HFFc6 (cell line): ENCODE measurements at regions not wholly inside any gene's neighbourhood (a gene's known extent, or its start where the extent isn't known, plus 50 kb on each side); places are given as distances from the start of the nearest gene placed in this dataset.
A peak's percentile ranks its signal among the peaks of the same experiment; 100 is the strongest.

Source experiments
- DNase-seq: peaks from one replicate; pipeline ENCODE4 v3.0.0-alpha.2; 2018
- H3K27ac Mint-ChIP-seq: 2 replicates; pipeline ENCODE4 v1.8.0; 2020; ENCODE audit warnings: mild to moderate bottlenecking, mixed read lengths
- H3K27me3 Mint-ChIP-seq: 2 replicates; pipeline ENCODE4 v1.8.0; 2021; ENCODE audit warnings: mild to moderate bottlenecking, moderate library complexity, mixed read lengths; ENCODE audit not compliant: insufficient read depth
- H3K36me3 Mint-ChIP-seq: 2 replicates; pipeline ENCODE4 v1.8.0; 2021; ENCODE audit warnings: low read depth, mixed read lengths
- H3K4me1 Mint-ChIP-seq: 2 replicates; pipeline ENCODE4 v1.8.0; 2020; ENCODE audit warnings: low read depth, mixed read lengths
- H3K4me3 Mint-ChIP-seq: 2 replicates; pipeline ENCODE4 v1.8.0; 2020; ENCODE audit warnings: mild to moderate bottlenecking, moderate library complexity, mixed read lengths
- H3K9me3 Mint-ChIP-seq: 2 replicates; pipeline ENCODE4 v1.8.0; 2020; ENCODE audit warnings: mild to moderate bottlenecking, mixed read lengths
- CTCF ChIP-seq: fragments of 200-600 bp; sonication (generic); IDR thresholded peaks from 2 replicates; pipeline ENCODE4 v1.5.0; 2021; ENCODE audit warnings: antibody characterized with exemption, mild to moderate bottlenecking

GRCh38 chr9:613771-614347 is 227.6 kb upstream of the DMRT1 start:
- TF ChIP-seq CTCF, result peak; percentile 90
- H3K27ac Mint-ChIP-seq, result peak overlapping the region; percentile 30

GRCh38 chr9:614431-614830 is 227.1 kb upstream of the DMRT1 start:
- no peak for DNase-seq
- Mint-ChIP-seq H3K4me3 (peak overlapping the region; percentile 41; the same call in 1 of the 2 replicates), H3K36me3 (no peaks in the 10 kb centered on the region), H3K27ac (peak overlapping the region; percentile 45; the same call in 1 of the 2 replicates), H3K27me3 (no peaks in the 10 kb centered on the region; the same call in none of the 2 replicates), H3K4me1 (peaks cover 28% of the 10 kb centered on the region), H3K9me3 (no peaks in the 10 kb centered on the region)
- TF ChIP-seq CTCF, result no peak

More at GRCh38 chr9:613771-614347, 227.6 kb upstream of the DMRT1 start:
- no peaks in the 10 kb centered on the region for H3K36me3 Mint-ChIP-seq
- H3K27me3 Mint-ChIP-seq, result no peaks in the 10 kb centered on the region; the same call in none of the 2 replicates
- DNase-seq, result peak; percentile 90
- H3K9me3 Mint-ChIP-seq, result no peaks in the 10 kb centered on the region
- peaks cover 25% of the 10 kb centered on the region for H3K4me1 Mint-ChIP-seq
- H3K4me3 Mint-ChIP-seq, result peak overlapping the region; percentile 56

- Mint-ChIP-seq H3K9me3 (no peaks in the 10 kb centered on the region), H3K27me3 (no peaks in the 10 kb centered on the region; the same call in none of the 2 replicates), H3K4me3 (no peak overlapping the region), H3K4me1 (peaks cover 28% of the 10 kb centered on the region), H3K36me3 (no peaks in the 10 kb centered on the region), H3K27ac (no peak overlapping the region)
- DNase-seq, result no peak
- TF ChIP-seq CTCF, result no peak
Measured at GRCh38 chr9:615756-616155, 225.7 kb upstream of the DMRT1 start.

GRCh38 chr9:616694-617093 is 224.8 kb upstream of the DMRT1 start:
- Mint-ChIP-seq H3K4me3 (no peak overlapping the region), H3K27me3 (no peaks in the 10 kb centered on the region; the same call in none of the 2 replicates), H3K4me1 (peaks cover 28% of the 10 kb centered on the region), H3K9me3 (no peaks in the 10 kb centered on the region), H3K27ac (no peak overlapping the region), H3K36me3 (no peaks in the 10 kb centered on the region)
- no peak for TF ChIP-seq CTCF
- no peak for DNase-seq

GRCh38 chr9:617445-618085 is 223.9 kb upstream of the DMRT1 start:
- no peak for DNase-seq
- Mint-ChIP-seq H3K9me3 (no peaks in the 10 kb centered on the region), H3K4me1 (peaks cover 28% of the 10 kb centered on the region), H3K27me3 (no peaks in the 10 kb centered on the region; the same call in 1 of the 2 replicates), H3K27ac (no peak overlapping the region), H3K4me3 (no peak overlapping the region), H3K36me3 (no peaks in the 10 kb centered on the region)
- TF ChIP-seq CTCF, result no peak
